Activated CD4-positive, alpha-beta T cell treated with anti-CD3 and anti-CD28 coated beads, Interleukin-2, Interleukin-6, amounts not matched to agents 100 ng/mL and 50 ng/mL, durations not matched to agents 16 hours and 8 hours (primary cell): ENCODE measurements at regions not wholly inside any gene's neighbourhood (a gene's known extent, or its start where the extent isn't known, plus 50 kb on each side); places are given as distances from the start of the nearest gene placed in this dataset.

Source experiments
- DNase-seq: peaks from one replicate; pipeline ENCODE4 v3.0.0-alpha.2; 2020

DNA sequence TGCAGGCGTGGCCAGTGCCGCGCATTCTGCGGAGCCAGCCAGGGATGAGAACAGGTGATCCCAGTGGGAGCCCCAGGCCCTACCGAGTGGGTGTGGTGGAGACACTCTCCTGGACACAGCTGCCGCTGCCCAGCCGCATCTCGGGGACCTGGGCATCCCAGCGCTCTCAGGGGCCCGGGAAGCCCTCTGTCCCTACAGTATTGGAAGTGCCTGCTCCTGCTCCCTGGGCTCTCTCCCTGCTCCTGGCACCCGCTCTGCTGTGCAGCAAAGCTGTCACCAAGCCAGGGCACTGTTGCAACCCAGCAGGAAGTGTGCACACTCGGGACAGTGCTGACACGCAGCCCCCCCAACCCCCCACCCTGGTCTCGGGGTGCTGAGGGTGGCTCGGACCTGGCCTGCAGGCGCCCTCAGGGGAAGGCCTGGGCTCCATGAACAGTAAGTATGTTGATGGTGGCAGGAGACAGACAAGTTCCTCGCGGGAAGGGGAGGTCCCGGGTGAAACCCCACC is 1177.4 kb upstream of the GBE1 start:
- DNase-seq: no peak

DNA sequence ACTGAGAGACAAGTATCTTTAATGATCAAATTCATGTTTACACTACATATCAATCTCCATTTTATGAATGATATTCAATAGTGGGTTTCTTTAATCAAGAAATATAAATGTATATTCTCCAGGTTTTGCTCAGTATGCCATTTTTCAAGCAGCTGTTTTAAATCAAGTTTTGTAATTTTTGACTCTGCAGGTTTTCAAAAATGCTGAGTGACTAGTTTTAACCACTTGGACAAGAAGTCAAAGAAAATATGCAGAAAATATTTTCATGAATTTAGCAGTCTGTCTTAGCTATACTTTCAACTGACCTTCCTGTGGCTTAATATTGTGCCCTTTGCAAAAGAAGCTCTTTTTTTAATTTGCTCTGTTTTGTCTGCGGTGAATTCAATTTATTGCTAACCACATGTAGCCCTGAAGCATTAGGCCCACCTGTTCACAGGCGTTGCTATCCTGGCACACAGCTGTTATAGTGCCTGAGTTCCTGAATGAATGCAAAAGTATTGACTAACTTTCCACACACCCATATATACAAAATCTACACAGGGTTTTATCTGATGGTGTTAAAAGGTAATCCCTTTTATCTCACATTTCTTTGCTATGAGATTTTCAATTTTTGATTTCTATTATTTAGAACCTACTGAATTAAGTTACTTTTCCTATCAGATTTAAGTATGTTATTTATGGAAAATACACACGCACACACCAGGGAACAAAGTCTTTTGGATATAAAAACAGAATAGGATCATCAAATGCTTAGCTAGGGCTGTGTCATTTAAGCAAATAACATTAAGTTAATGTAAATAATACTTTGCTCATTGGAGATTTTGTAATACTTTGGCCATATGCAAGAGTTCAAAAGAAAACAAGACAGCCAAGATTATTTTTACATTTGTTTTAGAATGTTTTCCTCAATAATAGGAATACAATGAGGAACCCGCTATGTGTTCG is 1166.1 kb upstream of the GBE1 start:
- no peak for DNase-seq

DNA sequence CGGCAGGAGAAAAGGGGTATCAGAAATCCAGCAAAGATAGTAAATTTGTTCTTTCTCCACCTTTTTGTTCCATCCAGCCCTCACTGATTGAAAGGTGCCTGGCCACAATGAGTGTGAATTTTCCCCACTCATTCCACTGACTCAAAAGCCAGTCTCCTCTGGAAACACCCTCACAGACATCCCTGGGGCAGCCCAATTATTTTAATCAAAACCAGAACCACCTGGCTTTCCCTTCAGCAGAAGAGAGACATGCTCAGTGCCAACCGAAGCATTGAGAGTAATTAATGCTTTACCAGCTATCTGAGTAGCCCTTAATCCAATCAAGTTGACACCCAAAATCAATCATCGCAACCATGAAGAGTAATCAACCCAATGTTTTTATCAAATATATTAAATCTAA is 1129.6 kb upstream of the GBE1 start:
- DNase-seq: no peak

DNA sequence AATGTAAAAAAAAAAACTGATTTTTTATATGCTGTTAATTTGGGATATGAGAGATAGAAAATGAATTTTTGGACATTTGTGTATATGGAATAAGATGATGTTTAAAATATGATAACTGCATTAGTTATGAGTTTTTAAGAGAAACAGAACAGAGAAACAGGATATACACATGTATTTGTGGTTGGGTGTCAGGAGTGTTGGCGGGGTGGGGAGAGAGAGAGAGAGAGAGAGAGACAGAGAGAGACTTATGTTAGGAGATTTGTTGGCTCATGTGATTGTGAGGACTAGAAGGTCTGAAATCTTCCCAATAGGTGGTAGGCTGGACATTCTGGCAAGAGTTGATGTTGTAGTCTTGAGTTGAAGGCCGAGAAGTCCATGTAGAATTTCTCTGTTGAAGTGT is 1121.6 kb upstream of the GBE1 start:
- DNase-seq: no peak

DNA sequence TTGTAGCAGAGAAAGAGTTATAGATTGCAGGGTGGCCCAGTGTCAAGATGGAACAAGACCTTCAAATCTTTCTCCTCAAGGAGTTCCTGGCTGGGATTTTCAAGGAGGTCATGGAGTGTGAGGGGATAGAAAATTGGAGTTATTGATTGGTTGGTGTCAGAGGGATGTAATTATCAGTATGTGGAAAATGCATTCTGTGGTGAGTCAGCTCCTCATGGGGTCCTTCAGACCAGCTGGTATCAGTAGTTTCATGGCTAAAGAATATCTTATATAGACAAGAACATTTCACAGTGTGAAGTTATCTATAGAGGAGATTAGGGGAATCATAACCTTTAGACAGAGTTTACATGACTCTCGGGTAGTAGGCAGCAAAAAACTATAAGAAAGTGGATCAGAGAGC is 1114.0 kb upstream of the GBE1 start:
- DNase-seq: no peak

DNA sequence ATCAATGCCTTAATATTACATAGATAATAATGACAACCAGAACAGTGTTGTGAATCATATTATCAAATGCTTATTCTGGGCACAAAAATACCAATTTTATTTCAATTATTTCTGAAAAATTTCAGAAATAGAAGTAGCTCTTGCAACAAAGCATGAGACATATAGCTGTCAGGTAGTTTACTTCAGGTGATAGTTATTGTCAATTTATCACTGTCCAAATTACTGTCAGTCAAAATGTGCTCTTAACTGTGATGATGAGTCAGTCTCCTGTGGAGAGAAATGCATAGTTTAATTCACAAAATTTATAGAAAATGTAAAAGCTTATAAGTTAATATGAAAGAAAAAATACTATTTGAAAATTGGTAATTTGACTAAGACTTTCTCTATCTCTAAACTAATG is 1078.4 kb upstream of the GBE1 start:
- no peak for DNase-seq

DNA sequence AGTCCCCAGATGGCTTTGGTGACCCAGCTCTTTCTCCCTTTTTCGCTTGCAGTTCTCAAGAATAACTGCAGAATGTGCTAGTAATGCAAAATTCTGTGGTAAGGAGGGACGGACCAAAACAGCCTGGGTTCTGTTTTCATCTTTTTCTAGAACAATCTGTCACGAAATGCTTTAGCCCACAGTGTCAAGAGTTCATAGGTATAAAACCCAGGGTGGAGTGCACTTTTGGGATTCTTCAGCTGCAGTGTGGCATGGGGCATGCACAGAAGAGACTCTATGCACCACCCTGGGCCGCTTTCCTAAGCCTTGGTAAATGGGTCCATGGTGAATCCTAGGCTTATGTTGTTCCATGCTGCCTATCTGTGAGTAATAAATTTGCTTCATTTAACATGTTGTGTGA is 1072.7 kb upstream of the GBE1 start:
- DNase-seq: no peak

DNA sequence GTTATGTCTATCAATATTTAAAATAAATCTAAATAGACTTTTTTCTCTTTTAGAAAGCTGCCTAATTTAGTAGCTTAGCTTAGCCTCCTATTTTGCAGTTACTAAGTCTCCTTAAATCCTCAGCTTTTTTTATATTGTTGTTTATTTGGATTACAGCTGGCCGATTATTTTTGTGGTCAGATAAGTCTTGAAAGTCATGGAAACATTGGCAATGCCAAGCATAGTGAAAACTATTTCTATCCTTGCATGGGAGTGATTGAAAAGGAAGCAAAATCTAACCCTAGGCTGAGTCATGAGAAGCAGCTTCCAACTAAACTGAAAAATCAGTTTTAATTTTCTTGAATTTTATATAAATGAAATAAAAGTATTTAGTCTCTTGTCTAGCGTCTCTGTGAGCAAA is 1063.0 kb upstream of the GBE1 start:
- DNase-seq: no peak

DNA sequence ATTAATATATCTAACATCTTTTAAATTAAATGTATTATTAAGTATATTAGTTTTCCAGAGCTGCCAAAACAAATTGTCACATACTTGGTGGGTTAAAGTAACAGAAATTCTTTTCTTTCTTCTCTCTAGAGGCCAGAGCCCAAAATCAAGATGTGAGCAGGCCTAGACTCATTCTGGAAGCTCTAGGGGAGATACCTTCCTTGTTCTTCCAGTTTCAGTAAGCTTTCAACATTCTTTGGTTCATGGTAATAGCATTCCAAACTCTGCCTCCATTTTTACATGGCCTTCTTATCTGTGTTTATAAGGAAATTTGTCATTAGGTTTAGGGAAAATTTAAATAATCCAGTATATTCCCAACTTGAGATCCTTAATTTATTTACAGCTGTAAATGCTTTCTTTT is 1054.6 kb upstream of the GBE1 start:
- no peak for DNase-seq

DNA sequence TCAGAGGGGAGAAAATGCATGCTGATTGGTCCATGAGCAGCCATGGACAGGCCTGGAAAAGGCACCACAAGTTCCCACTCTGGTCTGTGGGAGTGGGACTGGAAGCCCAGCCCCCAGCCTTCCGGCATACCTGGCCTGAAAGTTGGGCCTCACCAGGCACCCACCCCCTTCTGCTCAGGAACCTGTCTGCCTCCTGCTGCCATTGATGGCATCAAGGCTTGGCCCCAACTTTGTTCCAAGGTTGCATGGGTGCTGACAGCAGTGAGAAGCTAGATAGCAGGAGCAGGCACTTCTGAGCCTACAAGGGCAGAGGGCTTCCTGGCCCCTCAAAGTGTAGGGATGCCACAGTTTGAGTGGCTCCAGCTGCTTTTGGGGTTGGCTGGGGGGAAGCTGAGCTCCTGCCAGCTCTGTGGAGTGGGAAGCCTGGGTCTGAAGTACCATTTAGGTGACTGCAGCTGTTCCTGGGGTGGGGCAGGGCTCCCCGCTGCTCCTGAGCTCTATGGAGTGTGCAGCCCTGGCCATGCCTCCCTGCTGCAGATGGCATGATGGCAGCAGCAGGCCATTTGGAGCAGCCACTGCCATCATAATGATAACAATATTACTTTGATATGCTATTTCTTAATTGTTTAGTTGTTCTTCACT is 1054.1 kb upstream of the GBE1 start:
- no peak for DNase-seq

DNA sequence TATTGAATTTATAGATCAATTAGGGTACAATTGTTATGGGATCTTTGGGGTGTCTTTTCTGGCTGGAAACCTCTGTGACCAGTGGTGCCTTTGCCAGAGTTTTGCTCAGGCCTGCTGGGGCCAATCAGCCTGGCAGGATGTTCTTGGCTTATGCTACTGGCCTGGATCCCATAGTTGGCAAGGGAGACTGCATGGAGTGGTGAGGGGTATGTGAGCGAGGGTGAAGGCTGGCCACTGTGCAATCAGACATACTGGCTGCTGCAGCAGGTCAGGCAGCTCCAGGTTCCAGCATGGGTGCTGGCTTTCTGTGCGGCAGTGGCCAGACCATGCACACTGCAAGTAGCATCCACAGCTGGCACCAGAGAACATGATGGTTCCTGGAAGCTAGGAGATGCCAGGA is 1053.2 kb upstream of the GBE1 start:
- DNase-seq: no peak

DNA sequence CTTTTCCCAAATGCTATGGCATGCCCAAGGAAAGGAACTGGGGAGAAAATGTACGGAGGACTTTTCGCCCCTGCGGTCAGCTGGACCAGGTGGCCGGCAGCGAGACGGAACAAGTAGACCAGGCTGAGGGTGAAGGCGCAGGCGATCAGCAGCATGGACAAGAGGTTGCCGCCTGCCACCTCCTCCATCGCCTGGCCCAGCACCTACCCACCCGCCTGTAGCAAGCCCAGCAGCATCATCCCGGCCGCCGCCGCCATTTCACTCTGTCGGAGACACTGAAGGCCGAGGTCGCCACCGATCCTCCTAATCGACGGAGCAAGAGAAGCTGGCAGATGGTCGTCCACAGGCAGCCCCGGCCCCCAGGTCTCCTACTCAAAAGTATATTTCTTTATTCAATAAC is 1046.3 kb upstream of the GBE1 start:
- no peak for DNase-seq

DNA sequence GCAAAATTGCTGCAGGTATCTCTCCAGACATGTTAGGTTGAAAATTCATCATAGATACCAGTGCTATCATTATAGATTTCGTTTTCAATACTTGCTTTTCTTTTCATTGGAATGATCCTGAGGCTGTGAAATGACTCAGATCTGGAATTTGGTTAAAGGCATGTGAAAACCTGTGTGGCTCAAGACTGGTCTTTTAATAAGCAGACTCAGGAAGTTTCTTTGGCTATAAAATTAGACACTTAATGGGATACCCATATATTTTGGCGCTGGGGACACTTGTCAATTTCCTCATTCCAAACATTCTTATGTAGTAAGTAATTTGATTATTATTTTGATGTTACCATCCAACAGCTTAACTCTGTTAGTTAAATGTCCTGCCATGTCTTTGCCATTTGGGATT is 1041.1 kb upstream of the GBE1 start:
- no peak for DNase-seq

DNA sequence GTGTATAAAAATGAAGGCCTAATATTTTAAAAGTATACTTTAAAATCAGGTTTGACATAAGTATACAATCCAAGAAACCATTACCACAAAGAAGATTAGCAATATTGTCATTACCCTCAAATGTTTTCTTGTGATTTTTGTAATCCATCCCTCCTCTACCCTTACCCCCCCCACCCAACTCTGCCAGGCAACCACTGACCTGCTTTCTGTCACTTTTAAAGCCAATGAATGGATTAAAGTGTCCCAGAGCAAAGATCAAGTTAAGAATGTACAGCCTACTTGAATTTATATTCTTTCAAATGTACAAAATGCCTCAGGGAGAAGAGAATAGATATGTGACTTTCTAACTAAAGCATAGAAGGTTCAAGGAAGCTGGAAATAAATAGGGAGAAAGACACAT is 1038.8 kb upstream of the GBE1 start:
- DNase-seq: no peak

DNA sequence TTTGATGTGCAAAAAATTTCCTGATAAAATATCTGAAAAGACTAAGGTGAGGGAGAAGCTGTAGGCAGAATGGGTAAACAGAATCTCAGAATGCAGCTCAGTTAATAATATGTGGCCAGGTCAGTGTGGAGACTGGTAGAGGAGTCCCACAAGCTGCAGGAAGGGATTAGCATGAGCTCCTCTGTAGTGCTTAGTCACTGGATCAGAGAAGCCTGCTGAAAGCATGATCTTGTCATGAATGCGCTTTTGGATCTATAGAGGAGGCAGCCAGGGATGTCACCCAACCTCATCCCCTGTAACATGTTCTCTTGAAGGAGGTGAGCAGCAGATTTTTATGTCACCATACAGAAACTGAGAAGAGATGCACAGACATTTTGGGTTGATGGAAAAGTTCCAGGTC is 1035.3 kb upstream of the GBE1 start:
- DNase-seq: no peak

DNA sequence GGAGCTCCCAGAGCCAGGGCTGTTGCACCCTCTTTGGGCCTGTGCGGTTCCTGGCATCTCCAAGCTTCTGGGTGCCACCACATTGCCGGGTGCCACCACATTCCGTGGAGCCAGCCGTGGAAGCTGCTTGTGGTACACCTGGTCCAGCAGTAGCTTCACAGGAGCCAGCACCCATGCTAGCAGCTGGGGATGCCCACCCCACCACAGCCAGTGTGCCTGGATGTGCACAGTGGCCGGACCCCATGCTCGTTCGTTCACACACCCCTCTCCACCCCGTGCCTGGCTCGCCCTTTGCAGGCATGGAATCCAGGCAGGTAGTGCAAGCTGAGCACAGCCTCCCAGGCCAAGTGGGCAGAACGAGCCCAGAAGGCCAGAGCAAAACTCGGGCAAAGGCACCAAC is 1029.8 kb upstream of the GBE1 start:
- DNase-seq: no peak

DNA sequence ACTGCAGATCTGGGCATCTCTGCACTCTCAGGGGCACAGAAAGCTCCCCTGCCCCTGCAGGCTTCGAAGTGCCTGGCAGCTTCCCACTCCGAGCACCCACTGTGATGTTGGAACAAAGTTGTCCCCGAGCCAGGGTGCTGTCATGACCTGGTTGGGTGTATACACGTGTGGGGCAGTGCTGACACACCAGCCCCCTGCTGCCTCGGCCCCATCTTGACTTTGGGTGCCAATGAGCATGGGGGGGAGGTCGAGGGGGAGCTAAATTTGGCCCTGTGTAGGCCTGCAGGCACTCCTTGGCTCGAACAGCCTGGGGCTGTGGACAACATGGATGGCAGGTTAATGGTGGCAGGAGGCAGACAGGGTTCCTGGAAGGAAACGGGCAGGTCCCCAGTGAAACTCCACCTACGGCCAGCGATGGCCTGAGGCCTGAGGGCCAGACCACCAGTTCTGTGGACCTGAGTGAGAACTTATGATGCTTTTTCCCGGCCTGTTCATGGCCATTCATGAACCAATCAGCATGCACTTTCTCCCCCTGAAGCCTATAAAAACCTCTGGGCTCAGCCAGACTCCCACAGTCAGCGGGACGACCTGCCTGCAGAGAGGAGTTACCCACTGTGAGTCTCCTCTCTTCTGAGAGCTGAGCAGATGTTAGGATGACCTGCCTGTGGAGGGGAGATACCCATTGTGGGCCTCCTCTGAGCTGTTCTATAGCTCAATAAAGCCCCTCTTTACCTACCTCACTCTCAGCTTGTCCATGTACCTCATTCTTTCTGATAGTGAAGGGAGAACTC is 1029.1 kb upstream of the GBE1 start:
- DNase-seq: no peak

DNA sequence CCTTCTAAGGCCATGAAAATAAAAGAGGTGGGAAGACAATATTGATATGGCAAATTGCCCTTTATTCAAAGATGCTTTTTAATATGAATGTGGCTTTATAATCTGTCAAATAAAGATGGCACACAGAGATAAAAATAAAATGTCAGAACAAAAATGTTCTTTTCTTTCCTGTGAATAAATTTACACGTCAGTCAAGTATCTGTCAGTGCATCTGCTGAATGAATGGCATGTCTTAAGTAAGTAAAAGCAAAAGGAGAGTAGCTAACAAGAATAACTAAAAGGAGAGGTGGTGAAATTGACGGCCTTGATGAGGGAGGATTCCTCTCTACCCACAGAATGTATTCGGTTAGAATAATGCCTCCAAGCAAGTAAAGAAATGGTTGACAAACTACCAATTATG is 1021.7 kb upstream of the GBE1 start:
- no peak for DNase-seq

DNA sequence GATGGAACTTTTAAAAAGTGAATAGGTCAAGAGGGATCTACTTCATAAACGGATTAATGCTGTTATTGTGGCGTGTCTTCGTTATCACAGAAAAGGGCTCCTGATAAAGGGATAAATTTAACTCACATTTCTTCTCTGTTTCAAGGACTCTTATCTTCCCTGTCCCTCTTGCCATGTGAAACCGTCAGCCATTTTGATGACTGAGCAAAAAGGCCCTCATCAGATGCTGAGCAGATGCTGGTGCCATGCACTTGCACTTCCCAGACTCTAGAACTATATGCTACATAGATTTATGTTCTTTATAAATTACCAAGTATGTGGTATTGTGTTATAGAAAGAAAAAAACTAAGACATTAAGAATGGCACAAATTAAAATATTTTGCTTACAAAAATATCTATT is 1011.8 kb upstream of the GBE1 start:
- DNase-seq: no peak

DNA sequence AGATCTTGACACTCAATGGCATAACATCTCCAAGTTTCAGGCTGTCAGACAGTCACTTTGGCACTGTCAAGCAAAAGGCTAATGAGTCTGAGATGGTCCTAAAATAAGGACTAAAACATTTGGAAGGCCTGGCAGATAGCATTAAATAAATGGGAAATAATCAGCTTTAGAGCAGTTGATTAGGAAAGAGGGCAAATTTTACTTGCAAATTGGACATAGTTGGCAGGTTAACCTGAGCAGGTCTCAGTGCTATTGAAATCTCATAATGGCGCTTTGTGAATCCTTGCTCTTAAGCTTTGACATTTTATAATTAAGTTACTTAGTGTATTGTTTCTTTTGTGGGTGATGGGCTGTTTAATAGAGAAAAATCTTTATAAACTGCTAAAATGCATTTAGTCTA is 1003.1 kb upstream of the GBE1 start:
- DNase-seq: no peak

DNA sequence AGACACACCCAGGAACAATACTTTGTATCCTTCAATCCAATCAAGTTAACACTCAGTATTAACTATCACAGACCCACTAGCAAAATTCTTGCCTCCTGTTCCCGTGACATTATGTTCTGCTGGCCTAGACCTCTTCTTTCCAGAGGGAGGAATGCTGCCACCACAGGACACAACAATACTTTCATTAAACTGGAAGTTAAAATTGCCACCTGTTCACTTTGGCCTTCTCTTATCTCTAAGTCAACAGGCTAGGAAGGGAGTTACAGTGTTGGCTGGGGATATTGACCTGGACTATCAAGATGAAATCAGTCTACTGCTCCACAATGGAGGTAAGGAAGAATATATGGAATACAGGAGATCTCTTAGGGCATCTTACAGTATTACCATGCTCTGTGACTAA is 1000.4 kb upstream of the GBE1 start:
- DNase-seq: no peak

DNA sequence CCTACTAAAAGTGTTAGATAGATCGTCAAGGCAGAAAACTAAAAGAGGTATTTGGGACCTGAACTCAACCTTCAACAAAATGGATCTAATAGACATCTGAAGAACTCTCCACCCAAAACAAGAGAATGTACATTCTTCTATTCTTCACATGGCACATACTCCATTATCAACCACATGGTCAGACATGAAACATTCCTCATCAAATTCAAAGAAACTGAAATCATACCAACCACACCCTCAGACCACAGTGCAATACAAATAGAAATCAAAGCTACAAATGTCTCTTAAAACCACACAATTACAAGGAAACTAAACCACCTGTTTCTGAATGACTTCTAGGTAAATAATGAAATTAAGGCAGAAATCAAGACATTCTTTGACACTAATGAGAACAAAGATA is 984.1 kb upstream of the GBE1 start:
- no peak for DNase-seq

DNA sequence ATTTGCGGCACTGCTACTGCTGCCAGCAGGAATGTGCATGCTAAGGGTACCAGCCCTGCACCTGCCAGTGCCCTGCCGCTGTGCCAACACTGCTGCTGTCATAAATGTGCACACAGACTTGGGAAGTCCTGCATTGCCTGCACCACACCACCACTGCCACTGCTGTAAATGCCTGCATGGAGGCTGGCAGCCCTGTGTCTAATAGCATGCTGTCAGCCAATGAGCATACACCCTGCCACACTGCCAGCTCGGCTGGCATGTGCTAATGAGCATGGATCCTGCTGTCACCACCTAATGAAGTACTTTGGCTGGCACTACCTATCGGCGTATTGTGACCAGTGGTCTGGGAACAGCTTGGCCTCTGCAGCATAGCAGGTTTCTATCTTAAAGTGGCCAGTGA is 981.8 kb upstream of the GBE1 start:
- DNase-seq: no peak

DNA sequence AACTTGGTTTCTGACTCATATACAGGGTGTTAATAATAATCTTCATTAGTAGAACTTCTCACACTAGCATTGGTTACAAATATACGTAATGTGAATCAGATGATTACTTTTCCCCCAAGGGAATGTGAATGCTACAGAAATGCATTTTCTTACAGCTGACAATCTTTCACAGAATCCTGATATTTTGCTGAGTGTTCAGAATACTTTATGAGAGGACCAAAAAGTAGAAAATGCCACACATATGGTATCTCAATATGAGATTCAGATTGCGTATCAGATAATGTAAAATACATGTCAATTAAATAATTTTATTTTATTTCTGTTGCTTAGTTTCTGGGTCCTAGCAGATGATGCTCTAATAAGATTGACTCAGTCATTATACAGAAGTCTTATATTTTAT is 979.9 kb upstream of the GBE1 start:
- no peak for DNase-seq
